Spleen (tissue), 11 donors: ENCODE measurements at regions not wholly inside any gene's neighbourhood (a gene's known extent, or its start where the extent isn't known, plus 50 kb on each side); places are given as distances from the start of the nearest gene placed in this dataset.

Experiments
- DNase-seq: peaks from one replicate; pipeline ENCODE4 v3.0.0-alpha.2; 2020
- H3K27ac ChIP-seq, 8 donors: fragments of 200-600 bp; sonication (generic) in 7 of 8; 1 replicate in 4 of 8; 2 replicates in 4 of 8; pipeline versions ENCODE4 v1.5.0 to v1.8.0; 2016 to 2021; ENCODE audit warnings: inconsistent platforms in 4 of 8, mild to moderate bottlenecking in 4 of 8, moderate library complexity in 1 of 8
- H3K27me3 ChIP-seq, 7 donors: fragments of 200-600 bp; sonication (generic) in 6 of 7; replicated peaks in 1 of 7; 1 replicate in 4 of 7; 2 replicates in 3 of 7; pipeline versions ENCODE4 v1.5.0 to v1.8.0; 2016 to 2021; ENCODE audit warnings: inconsistent platforms in 3 of 7, mild to moderate bottlenecking in 1 of 7
- H3K36me3 ChIP-seq, 6 donors: fragments of 200-600 bp; sonication (generic) in 5 of 6; 1 replicate in 4 of 6; 2 replicates in 2 of 6; pipeline versions ENCODE4 v1.5.0 to v1.8.0; 2016 to 2021; ENCODE audit warnings: inconsistent platforms in 2 of 6
- H3K4me1 ChIP-seq, 6 donors: fragments of 200-600 bp; sonication (generic) in 5 of 6; 1 replicate in 3 of 6; 2 replicates in 3 of 6; pipeline versions ENCODE4 v1.5.0 to v1.8.0; 2016 to 2021; ENCODE audit warnings: inconsistent platforms in 3 of 6
- H3K4me3 ChIP-seq, 8 donors: fragments of 200-600 bp; sonication (generic) in 7 of 8; 1 replicate in 4 of 8; 2 replicates in 4 of 8; pipeline versions ENCODE4 v1.5.0 to v1.8.0; 2016 to 2021; ENCODE audit warnings: inconsistent platforms in 4 of 8, mild to moderate bottlenecking in 4 of 8, moderate library complexity in 2 of 8
- H3K9me3 ChIP-seq, 8 donors: fragments of 200-600 bp; sonication (generic) in 7 of 8; 1 replicate in 4 of 8; 2 replicates in 4 of 8; pipeline versions ENCODE4 v1.5.0 to v1.8.0; 2016 to 2021; ENCODE audit warnings: inconsistent platforms in 4 of 8
- CTCF ChIP-seq, 11 experiments: fragments of 200-600 bp in 7 of 11; fragments of 450-650 bp in 4 of 11; sonication (generic) in 4 of 11; IDR thresholded peaks in 8 of 11; conservative IDR thresholded peaks in 3 of 11; 1 replicate in 7 of 11; 2 replicates in 4 of 11; pipeline versions ENCODE4 v1.4.0 to v1.8.0; 2016 to 2021; ENCODE audit warnings: antibody characterized with exemption in 11 of 11, inconsistent platforms in 4 of 11, mild to moderate bottlenecking in 1 of 11
- POLR2A ChIP-seq, 3 donors: fragments of 450-650 bp; IDR thresholded peaks; one replicate each; pipeline ENCODE4 v1.5.1; 2017; ENCODE audit warnings: antibody characterized with exemption in 3 of 3, mild to moderate bottlenecking in 1 of 3
- POLR2AphosphoS5 ChIP-seq, 3 donors: sonication (generic); formaldehyde crosslinking; IDR thresholded peaks; one replicate each; pipeline ENCODE4 v1.5.1; 2017; ENCODE audit warnings: antibody characterized with exemption in 3 of 3
- WGBS, 5 donors: extraction: QIAGEN DNeasy Blood & Tissue Kit in 3 of 5; methylation state at CpG; one replicate each; pipeline versions ENCODE4 v1.1.5 to v1.1.7; 2013 to 2018; 5-methylcytosine and 5-hydroxymethylcytosine counted together
- intact Hi-C: fragments of 100-400 bp; cut with DNase I; formaldehyde crosslinking; loops from one replicate; pipeline ENCODE4 v1.15.0; 2023; ENCODE audit warnings: low total_unique reads
- donor health status: healthy with polysubstance abuse.
- donor health status: DM: no; HTN: no; CAD: no; lungs with moderate emphysema.
- donor health status: DM: no; HTN: no; CAD: no.
- donor health status: Bipolar disorder and iron deficiency.
- donor health status: healthy.
- donor health status: DM: no; HTN: no; CAD: no.
- donor health status: DM: yes; HTN: yes; CAD: no.

- H3K4me1 ChIP-seq: no peaks in the 10 kb centered on the region
Measured at GRCh38 chr1:14094611-14095400, 394.8 kb downstream of the PRDM2 start.

GRCh38 chr1:14098294-14098913 lies 398.4 kb downstream of the PRDM2 start:
- no peak overlapping the region for H3K27ac ChIP-seq
- no peak overlapping the region for H3K4me3 ChIP-seq
- intact Hi-C loops: no loop called here
- DNase-seq: no peak
- H3K27me3 ChIP-seq: peaks cover 0 to 22% (median 0%) of the 10 kb centered on the region in 7 donors
- H3K36me3 ChIP-seq: no peaks in the 10 kb centered on the region
- no peaks in the 10 kb centered on the region for H3K9me3 ChIP-seq
- H3K4me1 ChIP-seq: no peaks in the 10 kb centered on the region
- TF ChIP-seq POLR2A (IDR thresholded peaks at IDR 0.05) (no peak), CTCF (IDR thresholded peaks at IDR 0.05 in 8 of 11, conservative IDR thresholded peaks at IDR 0.05 in 3 of 11) (no peak), POLR2AphosphoS5 (IDR thresholded peaks at IDR 0.05) (no peak)

More at GRCh38 chr1:14094611-14095400, 394.8 kb downstream of the PRDM2 start:
- 48 to 60% (median 56%) methylated on average over 4 of the region's 4 CpGs for WGBS, 5 donors
- Histone ChIP-seq H3K27me3 (peaks cover 0 to 23% (median 0%) of the 10 kb centered on the region in 7 donors), H3K4me3 (no peak overlapping the region), H3K27ac (no peak overlapping the region), H3K36me3 (no peaks in the 10 kb centered on the region), H3K9me3 (peaks cover 0 to 14% (median 9%) of the 10 kb centered on the region in 8 donors)
- intact Hi-C loops: no loop called here
- TF ChIP-seq POLR2AphosphoS5 (IDR thresholded peaks at IDR 0.05) (no peak), CTCF (IDR thresholded peaks at IDR 0.05 in 8 of 11, conservative IDR thresholded peaks at IDR 0.05 in 3 of 11) (peak in 6 of 11 experiments; percentile 16 to 45 (median 38))
- DNase-seq: no peak

- H3K27me3 ChIP-seq: peaks cover 0 to 25% (median 0%) of the 10 kb centered on the region in 7 donors
- no peaks in the 10 kb centered on the region for H3K36me3 ChIP-seq
- no peak for DNase-seq
- no peak for TF ChIP-seq CTCF (IDR thresholded peaks at IDR 0.05 in 8 of 11, conservative IDR thresholded peaks at IDR 0.05 in 3 of 11)
- no peak for TF ChIP-seq POLR2AphosphoS5 (IDR thresholded peaks at IDR 0.05)
- TF ChIP-seq POLR2A (IDR thresholded peaks at IDR 0.05): no peak
- 83 to 100% (median 95%) methylated on average over 1 of the region's 1 CpG for WGBS, 5 donors
- no peaks in the 10 kb centered on the region for H3K4me1 ChIP-seq
- intact Hi-C loops: no loop called here
- H3K27ac ChIP-seq: no peak overlapping the region
- H3K9me3 ChIP-seq: no peaks in the 10 kb centered on the region
- H3K4me3 ChIP-seq: no peak overlapping the region
Measured at GRCh38 chr1:14100444-14100843, 400.5 kb downstream of the PRDM2 start.

- Histone ChIP-seq H3K4me1 (no peaks in the 10 kb centered on the region), H3K36me3 (no peaks in the 10 kb centered on the region), H3K4me3 (no peak overlapping the region), H3K27ac (no peak overlapping the region), H3K9me3 (no peaks in the 10 kb centered on the region), H3K27me3 (peaks cover 0 to 30% (median 0%) of the 10 kb centered on the region in 7 donors)
- DNase-seq: no peak
- intact Hi-C loops: no loop called here
- no peak for TF ChIP-seq POLR2A (IDR thresholded peaks at IDR 0.05)
- TF ChIP-seq CTCF (IDR thresholded peaks at IDR 0.05 in 8 of 11, conservative IDR thresholded peaks at IDR 0.05 in 3 of 11): no peak
- no peak for TF ChIP-seq POLR2AphosphoS5 (IDR thresholded peaks at IDR 0.05)
- WGBS, 5 donors: 83 to 89% (median 84%) methylated on average over 9 of the region's 9 CpGs
Measured at GRCh38 chr1:14100919-14101318, 400.9 kb downstream of the PRDM2 start.
